HG02884 (cell line): ENCODE measurements at regions not wholly inside any gene's neighbourhood (a gene's known extent, or its start where the extent isn't known, plus 50 kb on each side); places are given as distances from the start of the nearest gene placed in this dataset.
"Not testable (repeated sequence)": the region's sequence is repeated elsewhere in the genome, so short reads cannot be mapped to it uniquely, and the experiment has no call there.

ENCODE experiments used
- ATAC-seq: cut with Tn5 transposase; IDR thresholded peaks from one replicate; pipeline ENCODE4 v1.9.1; 2021; ENCODE audit warnings: mild to moderate bottlenecking, moderate library complexity; ENCODE audit not compliant: unreplicated experiment

DNA sequence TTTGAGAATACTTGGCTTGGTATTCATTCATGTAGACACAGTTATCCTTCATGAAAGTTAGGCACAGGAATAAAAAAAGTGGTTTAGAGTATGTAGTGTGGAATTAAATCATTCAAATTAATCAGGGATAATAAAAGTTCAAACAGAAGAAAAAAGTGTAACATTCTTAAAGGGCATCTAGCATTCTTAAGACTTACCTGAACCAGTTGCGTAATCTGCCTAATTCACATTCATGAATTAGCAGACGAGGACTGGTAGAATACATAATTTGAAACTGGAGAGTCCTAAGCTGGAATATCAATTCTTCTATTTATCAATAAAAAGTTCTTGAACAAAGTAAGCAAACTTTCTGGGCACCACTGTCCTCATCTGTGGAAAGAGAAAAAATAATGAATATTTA is 157.0 kb upstream of the DEPDC1 start:
- ATAC-seq = no peak

DNA sequence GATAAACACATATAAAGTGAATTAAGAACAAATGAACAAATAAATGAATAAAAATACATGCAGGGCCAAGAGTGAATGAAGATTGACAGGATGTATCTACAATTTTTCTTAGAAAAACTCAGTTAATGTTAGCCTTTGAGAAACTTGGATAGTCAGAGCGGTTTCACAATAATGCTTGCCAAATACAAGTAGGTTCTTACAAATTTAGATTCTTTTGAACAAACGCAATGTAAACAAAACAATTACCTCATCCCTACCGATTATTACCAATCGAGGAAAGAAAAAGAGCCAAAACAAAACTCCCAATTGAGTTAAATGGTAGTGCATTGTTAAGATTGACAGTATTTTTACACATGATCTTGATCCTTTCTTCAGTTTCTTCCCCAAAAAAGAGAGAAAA is 176.9 kb upstream of the DEPDC1 start:
- no peak for ATAC-seq

DNA sequence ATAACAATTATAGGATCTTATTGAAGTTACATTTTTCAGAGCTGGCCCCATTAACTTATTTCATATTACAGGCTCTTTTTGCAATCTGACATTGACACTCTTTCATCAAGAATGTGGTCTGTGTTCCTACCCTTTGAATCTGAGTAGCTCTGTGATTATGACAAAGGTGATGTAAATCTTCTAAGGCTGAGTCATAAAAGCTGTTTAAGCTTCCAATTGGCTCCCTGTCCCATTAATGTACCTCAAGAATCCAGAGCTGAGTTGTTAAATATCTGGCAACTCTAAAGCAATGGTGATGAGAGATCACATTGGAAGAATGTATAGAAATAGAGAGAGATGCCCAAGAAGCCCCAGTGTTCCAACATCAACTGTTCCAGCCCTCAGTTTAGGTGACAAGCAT is 178.5 kb upstream of the DEPDC1 start:
- no peak for ATAC-seq

DNA sequence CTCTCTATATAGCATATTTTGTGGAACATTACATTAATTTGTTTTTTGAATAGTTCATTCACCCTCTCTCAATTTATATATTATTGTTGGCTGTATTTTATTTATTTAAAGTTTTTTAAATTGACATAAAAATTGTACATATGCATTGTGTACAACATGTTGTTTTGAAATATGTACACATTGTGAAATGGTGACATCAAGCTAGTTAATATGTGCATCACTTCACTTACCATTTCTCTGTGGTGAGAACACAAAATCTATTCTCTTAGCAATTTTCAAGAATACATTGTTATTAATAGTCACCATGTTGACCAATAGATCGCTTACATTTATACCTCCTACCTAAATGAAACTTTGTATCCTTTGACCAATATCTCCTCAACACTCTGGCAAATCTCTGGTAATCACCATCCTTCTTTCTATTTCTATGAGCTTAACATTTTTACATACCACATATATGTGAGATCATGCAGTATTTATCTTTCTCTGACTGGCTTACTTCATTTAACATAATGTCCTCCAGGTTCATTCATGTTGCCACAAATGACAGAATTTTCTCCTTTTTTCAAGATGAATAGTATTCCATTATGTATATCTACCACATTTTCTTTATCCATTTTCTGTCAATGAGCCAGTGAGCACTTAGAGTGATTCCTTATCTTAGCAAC is 180.9 kb upstream of the DEPDC1 start:
- ATAC-seq = no peak

DNA sequence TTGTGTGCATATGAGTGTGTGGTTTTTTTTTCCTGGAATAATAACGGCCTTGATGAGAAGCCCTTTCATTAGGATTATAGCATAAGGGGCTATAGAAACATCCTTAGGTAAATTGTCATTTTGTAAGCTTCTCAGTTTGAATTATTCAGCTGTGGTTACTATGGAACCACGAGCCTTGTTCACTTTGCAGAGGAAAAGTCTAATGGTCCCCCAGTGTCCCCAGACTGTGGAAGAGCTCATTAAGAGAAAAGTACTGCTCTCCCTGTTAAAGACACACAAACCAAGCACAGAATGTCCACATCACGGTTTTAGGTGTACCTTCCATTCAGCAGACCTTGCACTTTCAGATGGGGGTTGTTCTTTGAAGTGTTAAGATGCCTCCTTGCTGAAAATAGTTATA is 199.3 kb upstream of the DEPDC1 start:
- ATAC-seq = no peak

DNA sequence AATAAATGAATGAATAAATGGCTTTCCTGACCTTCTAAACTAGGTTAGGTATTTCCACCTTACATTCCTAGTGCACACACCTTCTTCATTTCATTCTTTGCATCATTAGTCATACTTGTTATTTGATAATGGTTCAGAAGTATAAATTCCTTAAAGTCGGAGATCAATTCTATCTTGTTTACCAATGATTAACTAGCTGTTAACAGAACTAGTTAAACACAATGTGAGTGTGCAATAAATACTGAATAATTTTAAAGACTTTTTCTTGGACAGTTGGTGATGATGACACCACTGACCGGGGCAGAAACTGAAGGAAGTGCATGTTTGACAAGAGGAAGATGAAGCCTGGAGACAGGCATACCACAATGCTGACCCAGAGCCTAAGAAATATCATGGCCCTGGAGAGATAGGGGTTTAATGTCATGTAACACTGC is 207.1 kb upstream of the DEPDC1 start:
- no peak for ATAC-seq

DNA sequence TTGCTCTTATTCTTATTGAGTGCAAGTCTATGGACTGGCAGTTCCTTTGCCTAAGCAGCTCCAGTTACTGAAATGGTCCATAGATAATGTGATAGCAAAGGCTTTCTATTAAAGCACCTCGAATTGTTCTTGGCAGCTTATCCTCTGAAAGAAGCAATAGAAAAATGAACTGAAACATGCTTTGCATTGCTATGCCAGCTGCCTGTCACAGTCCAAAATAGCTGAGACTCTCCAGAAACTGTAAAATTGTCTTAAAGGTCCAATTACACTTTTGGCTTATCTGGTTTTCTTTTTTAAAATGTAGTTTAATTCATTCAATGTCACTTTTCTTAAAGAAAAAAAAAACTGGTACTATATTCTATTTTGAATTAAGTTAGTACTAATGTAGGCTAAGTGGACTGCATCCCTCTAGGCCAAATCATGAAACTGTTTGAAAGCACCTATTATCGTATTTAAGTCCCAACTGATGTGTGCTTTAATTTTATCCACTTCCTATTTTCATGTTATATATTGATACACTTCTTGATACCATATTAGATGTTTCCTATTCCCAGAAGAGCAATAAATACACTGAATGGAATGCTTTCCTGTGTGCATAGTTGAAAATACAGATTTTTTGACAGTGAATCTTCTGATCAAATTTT is 208.0 kb upstream of the DEPDC1 start:
- no peak for ATAC-seq

DNA sequence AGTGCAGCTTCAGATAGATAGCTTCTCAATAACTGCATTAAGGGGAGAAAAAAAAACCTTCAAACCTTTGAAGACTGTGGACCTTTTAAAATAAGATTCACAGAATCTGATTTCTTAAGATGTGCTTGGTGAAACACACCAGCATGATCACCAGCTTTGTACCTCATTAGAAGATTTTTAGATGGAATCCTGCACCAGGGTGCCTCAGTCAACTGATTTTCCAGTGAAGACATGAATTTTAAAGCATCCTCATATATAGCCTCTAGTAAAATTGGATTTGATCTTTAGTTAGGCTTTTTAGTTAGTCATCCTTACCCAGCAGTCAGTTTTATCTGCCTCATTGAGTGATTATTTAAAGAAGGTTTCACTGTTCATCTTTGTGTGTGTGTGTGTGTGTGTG is 208.6 kb upstream of the DEPDC1 start:
- ATAC-seq = no peak

DNA sequence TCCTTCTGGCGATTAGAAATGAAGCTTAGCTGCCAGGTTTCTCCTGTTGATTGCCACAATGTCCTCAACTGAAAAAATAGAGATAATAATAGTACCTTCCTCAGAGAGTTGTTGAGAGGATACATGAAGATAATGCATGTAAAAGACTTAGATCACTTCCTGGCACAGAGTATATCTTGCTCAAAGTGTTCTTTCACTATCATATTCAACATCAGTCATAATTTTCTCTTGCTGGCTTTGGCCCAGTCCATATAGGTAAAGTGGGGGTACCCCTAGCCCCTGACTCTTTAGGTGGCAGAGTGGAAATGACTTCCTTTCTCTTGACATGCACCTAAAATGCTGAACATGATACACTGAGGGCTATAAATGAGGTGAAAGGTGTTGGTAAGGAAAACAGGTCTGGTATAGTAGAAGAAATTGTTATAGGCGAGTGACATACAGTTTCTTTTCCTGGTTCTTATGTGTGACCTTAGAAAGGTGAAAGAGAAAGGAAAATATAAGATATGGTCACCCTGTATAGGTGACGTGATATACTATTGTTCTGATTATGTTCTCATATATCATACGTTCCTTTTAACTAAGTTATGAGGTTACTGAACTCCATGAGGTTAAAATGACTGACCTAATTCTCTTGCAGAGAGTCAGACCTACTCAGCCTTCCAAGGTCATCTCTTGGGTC is 209.9 kb upstream of the DEPDC1 start:
- ATAC-seq = no peak

DNA sequence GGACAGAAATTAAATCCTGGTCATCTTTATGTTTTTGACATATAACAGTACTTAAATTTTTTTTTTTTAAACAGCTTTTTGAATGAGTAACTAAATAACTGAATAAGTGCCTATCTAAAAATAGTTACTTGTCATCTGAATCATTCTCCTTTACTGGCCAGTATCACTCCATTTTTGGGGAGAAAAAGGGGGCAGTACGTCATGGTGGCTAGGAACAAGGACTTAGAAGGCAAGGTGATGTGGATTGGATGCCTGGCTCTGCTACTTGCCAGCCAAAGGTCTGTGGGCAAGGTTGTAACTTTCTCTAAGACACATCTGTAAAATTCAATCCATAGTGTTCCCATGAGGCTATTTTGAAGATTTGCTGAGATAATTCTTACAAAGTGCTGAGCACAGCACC is 220.4 kb upstream of the DEPDC1 start:
- ATAC-seq = no peak

DNA sequence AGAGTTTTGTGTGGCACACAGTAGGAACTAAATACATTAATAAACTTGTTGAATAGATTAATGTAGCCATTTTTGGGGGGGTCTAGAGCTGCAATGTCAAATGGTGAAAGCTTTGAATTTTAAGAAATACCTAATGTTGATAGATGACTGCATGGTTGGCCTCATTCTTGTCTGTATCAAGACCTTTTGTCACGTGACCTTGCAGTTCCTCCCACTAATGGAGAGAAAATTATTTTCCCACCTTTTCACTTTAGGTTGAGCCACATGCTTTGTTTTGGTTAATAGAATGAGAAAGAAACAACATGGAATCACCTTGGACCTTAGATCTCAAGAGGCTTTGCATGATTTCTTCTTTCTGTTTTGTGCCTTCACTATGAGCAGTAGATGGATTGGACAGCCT is 223.6 kb upstream of the DEPDC1 start:
- ATAC-seq = no peak

DNA sequence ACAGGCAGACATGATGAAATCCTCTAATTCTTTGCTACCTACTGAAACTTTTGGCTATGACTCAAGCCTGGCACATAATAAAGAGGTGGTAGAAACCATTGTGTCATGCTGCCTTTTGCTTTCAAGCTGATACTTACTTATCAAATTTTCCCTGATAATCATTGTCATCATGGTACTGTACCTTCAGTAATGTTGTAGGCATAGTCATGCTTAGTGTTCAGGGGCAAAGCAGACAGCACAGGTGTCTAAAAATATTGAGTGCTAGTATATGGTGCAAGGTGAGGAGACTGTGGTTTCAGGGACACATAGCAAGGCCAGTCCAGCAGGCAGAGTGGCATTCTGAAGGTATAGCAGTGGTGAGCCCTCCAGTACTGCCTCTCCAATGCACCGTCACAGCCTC is 226.9 kb upstream of the DEPDC1 start:
- no peak for ATAC-seq

DNA sequence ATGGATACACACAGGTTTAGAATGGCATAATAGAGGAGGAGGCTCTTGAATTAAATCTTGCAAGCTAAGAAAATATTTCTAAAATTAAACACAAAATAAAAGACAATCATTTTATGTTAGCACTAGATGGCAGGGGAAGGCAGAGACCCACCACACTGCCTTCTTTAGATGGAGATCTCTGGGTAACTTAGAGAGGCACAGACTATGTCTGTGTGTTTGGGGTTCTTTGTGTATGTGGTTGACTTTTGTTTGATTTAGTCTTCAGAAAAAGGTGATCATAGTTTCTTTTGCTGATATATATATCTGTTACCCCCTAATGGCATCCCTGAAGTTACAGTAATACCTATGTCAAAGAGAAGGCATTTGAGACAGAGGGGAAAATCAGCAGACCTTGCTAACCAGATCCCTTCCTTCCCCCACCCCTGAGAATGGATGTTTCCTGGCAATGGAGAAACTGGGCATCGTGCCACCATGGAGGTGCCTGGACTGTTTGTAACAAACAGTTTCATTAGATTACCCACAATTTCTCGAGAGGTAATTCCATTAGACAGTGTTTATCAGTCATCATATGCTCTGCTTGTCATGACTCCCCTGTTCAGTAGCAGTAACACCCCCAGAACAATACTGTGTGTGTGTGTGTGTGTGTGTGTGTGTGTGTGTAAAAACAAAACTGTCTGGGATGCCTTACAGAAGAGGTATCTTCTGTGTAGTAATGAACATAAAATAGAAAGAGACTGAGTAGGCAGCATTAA is 228.3 kb upstream of the DEPDC1 start:
- ATAC-seq = no peak

DNA sequence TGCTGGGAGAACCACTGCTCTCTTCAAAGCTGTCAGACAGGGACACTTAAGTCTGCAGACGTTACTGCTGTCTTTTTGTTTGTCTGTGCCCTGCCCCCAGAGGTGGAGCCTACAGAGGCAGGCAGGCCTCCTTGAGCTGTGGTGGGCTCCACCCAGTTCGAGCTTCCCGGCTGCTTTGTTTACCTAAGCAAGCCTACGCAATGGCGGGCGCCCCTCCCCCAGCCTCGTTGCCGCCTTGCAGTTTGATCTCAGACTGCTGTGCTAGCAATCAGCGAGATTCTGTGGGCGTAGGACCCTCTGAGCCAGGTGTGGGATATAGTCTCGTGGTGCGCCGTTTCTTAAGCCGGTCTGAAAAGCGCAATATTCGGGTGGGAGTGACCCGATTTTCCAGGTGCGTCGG is 242.6 kb upstream of the DEPDC1 start:
- not testable (repeated sequence) for ATAC-seq

DNA sequence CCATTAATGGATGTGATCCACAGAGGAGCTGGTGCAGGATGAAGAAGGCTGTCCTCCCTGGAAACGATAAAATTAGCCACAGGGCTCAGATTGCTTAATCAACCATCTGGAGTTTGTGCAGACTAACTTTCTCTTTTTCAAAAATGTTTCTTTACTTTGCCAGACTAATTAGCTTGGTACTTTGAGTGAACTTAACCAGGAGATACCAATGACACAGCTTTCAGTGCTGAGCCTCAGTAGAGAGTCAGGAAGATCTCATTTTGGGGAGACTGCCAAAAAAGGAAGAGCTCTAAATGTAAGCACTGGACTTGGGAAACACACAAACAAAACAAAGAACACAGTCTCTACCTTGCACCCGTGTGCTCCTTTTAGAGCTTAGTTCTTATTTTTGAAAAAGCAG is 248.1 kb upstream of the DEPDC1 start:
- ATAC-seq = no peak

DNA sequence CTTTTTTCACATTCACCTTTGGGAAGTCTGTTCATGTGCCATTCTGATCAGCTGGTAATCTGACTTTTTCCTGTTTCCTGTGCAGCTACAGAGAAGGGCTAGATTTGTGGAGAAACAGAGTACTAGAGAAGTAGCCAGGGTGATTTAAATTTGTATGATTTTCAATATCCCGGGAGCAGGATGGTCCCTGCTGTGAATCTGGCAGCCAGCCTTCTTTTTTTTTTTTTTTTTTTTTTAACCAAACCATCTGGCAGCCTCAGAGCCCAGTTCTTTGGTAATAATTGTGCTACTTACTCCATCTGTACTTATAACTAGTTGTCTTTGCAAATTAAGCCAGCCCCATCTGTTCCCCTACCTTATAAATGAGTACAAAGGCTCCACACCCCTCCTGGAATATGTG is 248.6 kb upstream of the DEPDC1 start:
- no peak for ATAC-seq

DNA sequence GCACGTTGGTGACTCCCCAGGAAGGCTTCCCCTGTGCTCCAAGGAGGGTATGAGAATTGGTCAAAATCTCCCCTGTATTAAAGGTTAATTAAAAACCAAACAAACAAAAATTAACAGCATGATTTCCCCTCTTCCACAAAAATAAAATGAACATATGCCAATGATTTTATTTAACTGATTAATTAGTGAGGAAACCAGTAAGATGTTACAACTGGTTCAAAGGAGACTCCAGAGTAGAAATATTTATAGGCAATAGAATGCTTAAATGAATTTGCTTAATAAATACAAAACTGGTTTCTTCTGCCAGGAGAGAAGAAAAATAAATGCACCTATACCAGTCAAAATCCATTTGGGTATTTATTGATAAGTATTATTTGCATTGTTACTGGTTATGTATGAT is 249.5 kb upstream of the DEPDC1 start:
- ATAC-seq = no peak

DNA sequence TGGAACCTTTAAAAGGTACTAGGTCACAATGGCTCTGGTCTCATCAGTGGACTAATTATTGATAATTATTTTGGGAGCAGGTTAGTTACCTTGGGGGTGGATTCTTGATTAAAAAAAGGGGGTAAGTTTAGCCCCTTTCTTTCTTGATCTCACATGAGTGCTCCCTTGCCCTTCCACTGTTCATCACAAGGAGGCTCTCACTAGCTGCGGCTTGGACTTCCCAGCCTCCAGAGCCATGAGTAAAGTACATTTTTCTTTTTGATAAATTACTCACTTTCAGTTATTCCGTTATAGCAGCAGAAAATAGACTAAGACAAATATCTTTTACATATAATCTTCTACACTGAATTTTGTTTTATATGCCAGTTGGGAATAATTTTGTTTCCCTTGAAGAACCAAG is 254.8 kb upstream of the DEPDC1 start:
- ATAC-seq = no peak

DNA sequence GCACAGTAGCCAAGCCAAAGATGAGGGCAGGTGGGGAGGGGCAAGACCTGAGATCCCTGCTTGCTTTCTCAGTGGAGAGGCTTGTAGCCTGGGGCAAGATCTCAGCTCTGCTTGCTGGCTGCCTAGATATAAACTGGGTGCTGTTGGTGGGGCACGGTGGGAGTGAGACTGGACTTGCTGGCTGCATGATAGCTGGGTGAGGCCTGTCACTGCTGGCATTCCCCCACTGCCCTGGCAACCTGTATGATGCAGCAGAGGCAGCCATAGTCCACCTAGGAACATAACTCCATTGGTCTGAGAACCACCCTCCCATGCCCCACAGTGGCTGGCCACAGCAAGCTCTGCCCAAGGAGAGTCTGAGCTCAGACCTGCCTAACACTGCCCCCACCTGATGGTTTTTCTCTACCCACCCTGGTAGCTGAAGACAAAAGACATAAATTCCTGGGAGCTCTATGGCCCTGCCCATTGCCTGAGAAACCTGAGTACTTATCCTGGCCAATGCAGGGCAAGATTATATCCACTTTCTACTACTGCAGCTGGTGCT is 261.9 kb upstream of the DEPDC1 start:
- ATAC-seq = no peak

DNA sequence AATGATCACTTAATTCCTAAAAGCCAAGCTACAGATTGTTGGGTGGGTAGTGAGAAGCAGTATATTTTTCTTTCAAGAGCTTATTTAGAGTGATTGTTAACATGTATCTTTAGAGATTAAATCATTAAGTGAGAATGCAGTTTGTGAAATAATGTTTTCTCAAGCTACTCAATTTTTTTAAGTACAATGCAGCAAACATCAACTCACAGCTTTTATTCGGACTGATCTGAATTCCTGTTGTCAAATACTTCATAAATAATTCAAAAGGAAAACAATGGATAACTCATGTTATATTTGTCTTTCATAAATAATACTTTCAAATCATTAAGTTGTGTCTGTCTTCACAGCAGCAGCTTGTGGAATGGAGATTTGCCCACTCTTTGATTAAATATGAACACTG is 271.1 kb upstream of the DEPDC1 start:
- ATAC-seq = no peak

DNA sequence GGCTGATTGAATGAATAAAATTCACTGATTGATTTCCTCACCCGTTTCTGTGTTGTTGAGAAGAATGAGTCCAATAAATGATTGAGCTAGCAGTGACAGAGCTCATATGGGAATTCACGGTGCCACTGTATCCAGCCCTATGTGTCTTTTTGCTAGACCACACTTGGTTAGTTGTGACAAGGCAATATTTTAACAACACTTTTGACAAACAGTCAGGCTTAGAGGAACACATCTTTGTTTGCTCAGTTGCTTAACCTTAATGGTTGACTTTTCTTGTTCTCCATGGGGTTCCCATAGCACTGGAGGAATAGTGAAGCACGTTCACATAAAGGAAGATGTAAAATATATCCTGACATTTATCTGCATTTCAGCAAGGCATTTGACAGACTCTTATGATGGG is 273.9 kb upstream of the DEPDC1 start:
- no peak for ATAC-seq
